ENCODE measurements at regions not wholly inside any gene's neighbourhood (a gene's known extent, or its start where the extent isn't known, plus 50 kb on each side); places are given as distances from the start of the nearest gene placed in this dataset.

DNA sequence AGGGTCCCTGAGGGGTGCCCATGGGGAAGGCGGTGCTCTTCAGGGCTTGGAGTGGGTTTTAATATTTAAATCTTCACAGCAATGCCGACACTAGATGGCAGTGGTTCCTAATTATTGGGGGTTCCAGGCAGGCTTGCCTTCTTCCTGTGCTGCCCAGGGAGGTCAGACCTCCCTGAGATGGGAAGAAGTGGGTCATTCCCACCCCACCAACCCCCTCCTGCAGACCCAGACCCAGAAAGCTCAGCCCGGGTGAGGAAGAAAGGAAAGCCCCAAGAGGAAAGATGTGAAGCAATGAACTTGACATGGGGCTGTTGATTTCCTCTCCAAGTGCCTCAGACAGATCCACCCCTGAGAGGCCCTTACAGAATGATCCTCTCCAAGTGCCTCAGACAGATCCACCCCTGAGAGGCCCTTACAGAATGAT, 85.1 kb upstream of the LANCL2 start:
- Mint-ChIP-seq H3K4me3 (no peak overlapping the region), H3K9me3 (no peaks in the 10 kb centered on the region), H3K27me3 (ENCODE audit: low read depth) (peaks cover 14% of the 10 kb centered on the region), H3K36me3 (ENCODE audit: low read depth) (no peaks in the 10 kb centered on the region), H3K27ac (no peak overlapping the region), H3K4me1 (ENCODE audit: low read depth) (peaks cover 2% of the 10 kb centered on the region)

DNA sequence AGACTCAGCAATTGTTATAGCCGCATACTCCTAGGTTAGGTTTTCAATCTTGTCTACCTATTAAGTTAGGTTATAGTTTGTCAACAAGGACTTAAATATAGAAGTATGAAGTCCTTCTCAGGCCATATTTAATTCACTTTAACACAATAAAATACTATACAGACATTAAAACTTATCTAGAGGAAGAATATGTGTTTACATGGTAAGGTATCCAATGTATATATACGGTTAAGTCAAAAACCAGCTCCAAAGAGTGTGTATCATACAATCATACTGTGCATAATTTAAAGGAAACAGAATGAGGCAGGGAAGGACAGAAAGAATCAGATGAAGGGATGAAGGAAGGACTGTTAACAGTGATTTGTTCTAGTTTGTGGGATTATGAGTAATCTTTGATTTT, 79.5 kb upstream of the LANCL2 start:
- no peak overlapping the region for H3K4me3 Mint-ChIP-seq
- H3K27ac Mint-ChIP-seq = no peak overlapping the region

DNA sequence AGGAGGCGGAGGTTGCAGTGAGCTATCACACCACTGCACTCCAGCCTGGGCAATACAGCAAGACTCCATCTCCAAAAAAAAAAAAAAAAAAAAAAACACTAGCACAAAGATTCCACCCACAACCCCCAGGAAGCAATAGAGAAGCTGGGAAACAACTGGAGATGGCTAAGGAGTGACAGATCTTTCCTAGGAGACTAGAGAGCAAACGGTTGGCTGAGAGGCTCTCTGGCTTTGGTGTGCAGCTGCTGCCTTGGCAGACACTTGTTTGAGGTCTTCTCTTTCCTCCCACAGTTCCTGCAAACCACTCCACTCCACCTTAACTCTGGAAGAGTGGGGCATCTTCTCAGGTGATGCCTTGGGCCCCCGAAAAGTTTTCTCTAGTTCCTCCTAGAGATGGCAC, 78.5 kb upstream of the LANCL2 start:
- H3K9me3 Mint-ChIP-seq = no peaks in the 10 kb centered on the region
- H3K4me3 Mint-ChIP-seq = no peak overlapping the region
- peaks cover 52% of the 10 kb centered on the region for H3K27me3 Mint-ChIP-seq (ENCODE audit: low read depth)
- H3K27ac Mint-ChIP-seq = no peak overlapping the region
- H3K36me3 Mint-ChIP-seq (ENCODE audit: low read depth) = no peaks in the 10 kb centered on the region
- H3K4me1 Mint-ChIP-seq (ENCODE audit: low read depth) = no peaks in the 10 kb centered on the region

More for the DNA sequence above, 79.5 kb upstream of the LANCL2 start:
- Mint-ChIP-seq H3K4me1 (ENCODE audit: low read depth) (no peaks in the 10 kb centered on the region), H3K27me3 (ENCODE audit: low read depth) (peaks cover 42% of the 10 kb centered on the region), H3K36me3 (ENCODE audit: low read depth) (no peaks in the 10 kb centered on the region), H3K9me3 (no peaks in the 10 kb centered on the region)

DNA sequence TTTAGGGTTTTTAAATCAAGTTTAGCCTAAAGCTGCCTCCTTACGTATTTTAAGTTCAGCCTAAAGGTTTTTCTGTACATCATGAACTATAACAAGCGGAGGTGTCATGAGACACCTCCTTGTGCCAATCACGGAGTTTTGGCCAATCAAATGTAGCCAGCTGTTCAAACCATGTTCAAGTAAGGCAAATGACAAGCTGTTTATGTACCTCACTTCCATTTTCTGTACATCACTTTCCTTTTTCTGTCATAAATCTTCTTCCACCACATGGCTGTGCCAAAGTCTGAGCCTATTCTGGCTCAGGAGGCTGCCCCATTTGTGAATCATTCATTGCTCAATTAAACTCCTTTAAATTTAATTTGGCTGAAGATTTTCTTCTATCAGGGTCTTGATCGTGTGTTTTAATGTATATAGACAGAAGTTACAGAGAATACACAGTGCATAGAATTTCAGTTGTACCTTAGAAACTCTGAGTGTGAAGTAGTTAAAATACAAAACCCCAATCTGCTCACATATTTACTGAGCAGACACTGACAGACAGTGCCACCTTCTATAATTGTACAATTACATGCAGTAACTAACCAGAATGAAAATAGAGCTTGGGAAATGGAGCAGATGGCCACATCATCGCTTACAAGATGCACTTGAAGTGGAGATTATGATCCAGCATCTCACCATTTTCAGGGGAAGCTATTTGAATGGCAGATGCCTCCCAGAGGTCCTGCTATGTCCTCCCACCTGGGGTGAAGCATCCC, 76.9 kb upstream of the LANCL2 start:
- Mint-ChIP-seq H3K36me3 (ENCODE audit: low read depth) (no peaks in the 10 kb centered on the region), H3K27ac (no peak overlapping the region), H3K4me3 (no peak overlapping the region), H3K9me3 (no peaks in the 10 kb centered on the region), H3K27me3 (ENCODE audit: low read depth) (peaks cover 63% of the 10 kb centered on the region), H3K4me1 (ENCODE audit: low read depth) (no peaks in the 10 kb centered on the region)

GRCh38 chr7:55296070-55296469, 69.1 kb upstream of the LANCL2 start:
- no peaks in the 10 kb centered on the region for H3K36me3 Mint-ChIP-seq (ENCODE audit: low read depth)
- H3K9me3 Mint-ChIP-seq = no peaks in the 10 kb centered on the region
- H3K27me3 Mint-ChIP-seq (ENCODE audit: low read depth) = peaks cover 45% of the 10 kb centered on the region
- no peak overlapping the region for H3K4me3 Mint-ChIP-seq
- no peaks in the 10 kb centered on the region for H3K4me1 Mint-ChIP-seq (ENCODE audit: low read depth)
- H3K27ac Mint-ChIP-seq = no peak overlapping the region

GRCh38 chr7:55299273-55299967, 65.7 kb upstream of the LANCL2 start:
- Mint-ChIP-seq H3K27ac (no peak overlapping the region), H3K4me1 (ENCODE audit: low read depth) (no peaks in the 10 kb centered on the region), H3K9me3 (no peaks in the 10 kb centered on the region), H3K27me3 (ENCODE audit: low read depth) (peaks cover 52% of the 10 kb centered on the region), H3K4me3 (no peak overlapping the region), H3K36me3 (ENCODE audit: low read depth) (no peaks in the 10 kb centered on the region)

GRCh38 chr7:55303220-55303619, 61.9 kb upstream of the LANCL2 start:
- no peaks in the 10 kb centered on the region for H3K9me3 Mint-ChIP-seq
- H3K4me3 Mint-ChIP-seq = no peak overlapping the region
- peaks cover 66% of the 10 kb centered on the region for H3K27me3 Mint-ChIP-seq (ENCODE audit: low read depth)
- no peaks in the 10 kb centered on the region for H3K36me3 Mint-ChIP-seq (ENCODE audit: low read depth)
- peaks cover under 1% of the 10 kb centered on the region for H3K4me1 Mint-ChIP-seq (ENCODE audit: low read depth)
- H3K27ac Mint-ChIP-seq = no peak overlapping the region

- Mint-ChIP-seq H3K27me3 (ENCODE audit: low read depth) (peaks cover 61% of the 10 kb centered on the region), H3K27ac (no peak overlapping the region), H3K9me3 (no peaks in the 10 kb centered on the region), H3K4me1 (ENCODE audit: low read depth) (peaks cover 9% of the 10 kb centered on the region), H3K36me3 (ENCODE audit: low read depth) (peaks cover 6% of the 10 kb centered on the region), H3K4me3 (no peak overlapping the region)
Observed at GRCh38 chr7:55304018-55304762, 60.9 kb upstream of the LANCL2 start.

DNA sequence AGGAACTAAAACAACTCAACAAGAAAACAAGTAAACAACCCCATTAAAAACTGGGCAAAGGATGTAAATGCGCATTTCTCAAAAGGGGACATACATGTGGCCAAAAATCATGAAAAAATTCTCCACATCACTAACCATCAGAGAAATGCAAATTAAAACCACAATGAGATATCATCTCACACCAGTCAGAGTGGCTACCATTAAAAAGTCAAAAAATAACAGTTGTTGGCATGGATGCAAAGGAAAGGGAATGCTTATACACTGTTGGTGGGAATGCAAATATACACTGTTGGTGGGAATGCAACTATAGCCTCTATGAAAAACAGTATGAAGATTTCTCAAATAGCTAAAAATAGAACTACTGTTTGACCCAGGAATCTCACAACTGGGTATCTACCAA, 60.0 kb upstream of the LANCL2 start:
- Mint-ChIP-seq H3K27ac (no peak overlapping the region), H3K4me1 (ENCODE audit: low read depth) (peaks cover 18% of the 10 kb centered on the region), H3K27me3 (ENCODE audit: low read depth) (peaks cover 53% of the 10 kb centered on the region), H3K36me3 (ENCODE audit: low read depth) (peaks cover 6% of the 10 kb centered on the region), H3K4me3 (no peak overlapping the region), H3K9me3 (no peaks in the 10 kb centered on the region)

- peaks cover 45% of the 10 kb centered on the region for H3K27me3 Mint-ChIP-seq (ENCODE audit: low read depth)
- no peak overlapping the region for H3K27ac Mint-ChIP-seq
- H3K9me3 Mint-ChIP-seq = peaks cover 7% of the 10 kb centered on the region
- peaks cover 6% of the 10 kb centered on the region for H3K36me3 Mint-ChIP-seq (ENCODE audit: low read depth)
- H3K4me1 Mint-ChIP-seq (ENCODE audit: low read depth) = peaks cover 21% of the 10 kb centered on the region
- H3K4me3 Mint-ChIP-seq = no peak overlapping the region
Observed at GRCh38 chr7:55306331-55306730, 58.8 kb upstream of the LANCL2 start.

GRCh38 chr7:55307123-55307916, 57.8 kb upstream of the LANCL2 start:
- Mint-ChIP-seq H3K27me3 (ENCODE audit: low read depth) (peaks cover 40% of the 10 kb centered on the region), H3K4me3 (no peak overlapping the region), H3K27ac (no peak overlapping the region), H3K36me3 (ENCODE audit: low read depth) (peaks cover 6% of the 10 kb centered on the region), H3K4me1 (ENCODE audit: low read depth) (peaks cover 24% of the 10 kb centered on the region), H3K9me3 (peaks cover 7% of the 10 kb centered on the region)

- peaks cover 6% of the 10 kb centered on the region for H3K36me3 Mint-ChIP-seq (ENCODE audit: low read depth)
- peaks cover 31% of the 10 kb centered on the region for H3K4me1 Mint-ChIP-seq (ENCODE audit: low read depth)
- H3K4me3 Mint-ChIP-seq = peak overlapping the region; percentile 25
- H3K9me3 Mint-ChIP-seq = peaks cover 7% of the 10 kb centered on the region
- H3K27ac Mint-ChIP-seq = peak overlapping the region; percentile 76
- H3K27me3 Mint-ChIP-seq (ENCODE audit: low read depth) = peaks cover 38% of the 10 kb centered on the region
Observed at GRCh38 chr7:55308186-55308929, 56.8 kb upstream of the LANCL2 start.

DNA sequence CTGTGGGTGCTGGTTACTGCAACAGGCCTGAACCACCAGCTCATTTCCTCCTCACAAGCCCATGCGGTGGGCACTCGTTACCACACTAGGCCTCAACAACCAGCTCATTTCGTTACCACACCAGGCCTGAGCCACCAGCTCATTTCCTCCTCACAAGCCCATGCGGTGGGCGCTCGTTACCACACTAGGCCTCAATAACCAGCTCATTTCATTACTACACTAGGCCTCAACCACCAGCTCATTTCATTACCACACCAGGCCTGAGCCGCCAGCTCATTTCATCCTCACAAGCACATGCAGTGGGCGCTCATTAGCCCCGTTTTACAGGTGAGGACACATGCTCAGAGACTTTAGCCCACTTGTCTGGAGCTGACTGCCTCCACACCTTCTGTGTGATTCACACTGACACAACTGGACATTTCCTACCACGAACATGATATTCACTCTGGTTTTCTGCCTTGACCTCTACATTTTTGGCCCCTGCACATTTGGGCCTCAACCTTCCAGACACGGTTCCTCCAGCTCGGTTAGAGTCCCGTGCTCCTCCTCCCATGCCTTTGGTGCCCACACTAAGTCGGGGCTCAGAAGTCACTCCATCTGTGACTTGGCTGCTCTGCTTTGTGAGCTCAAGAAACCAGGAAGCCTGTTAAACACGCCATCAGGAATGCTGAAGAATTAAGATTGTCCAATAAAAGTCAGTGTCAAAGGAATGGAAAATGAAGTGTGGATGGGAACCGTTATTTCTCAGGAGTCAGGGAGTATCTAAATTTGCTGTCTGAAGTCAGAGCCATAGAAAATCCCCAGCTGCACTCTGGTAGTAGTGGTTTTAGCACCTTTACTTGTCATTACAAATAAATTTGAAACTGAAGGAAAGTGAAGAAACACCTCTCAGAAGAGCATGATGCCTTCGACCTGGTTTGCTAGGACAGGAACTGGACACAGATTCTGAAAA, 55.8 kb upstream of the LANCL2 start:
- Mint-ChIP-seq H3K4me3 (peak overlapping the region; percentile 25), H3K4me1 (ENCODE audit: low read depth) (peaks cover 31% of the 10 kb centered on the region), H3K27ac (peak overlapping the region; percentile 76), H3K9me3 (peaks cover 7% of the 10 kb centered on the region), H3K27me3 (ENCODE audit: low read depth) (peaks cover 30% of the 10 kb centered on the region), H3K36me3 (ENCODE audit: low read depth) (peaks cover 6% of the 10 kb centered on the region)
